ENCODE measurements at regions not wholly inside any gene's neighbourhood (a gene's known extent, or its start where the extent isn't known, plus 50 kb on each side); places are given as distances from the start of the nearest gene placed in this dataset.

DNA sequence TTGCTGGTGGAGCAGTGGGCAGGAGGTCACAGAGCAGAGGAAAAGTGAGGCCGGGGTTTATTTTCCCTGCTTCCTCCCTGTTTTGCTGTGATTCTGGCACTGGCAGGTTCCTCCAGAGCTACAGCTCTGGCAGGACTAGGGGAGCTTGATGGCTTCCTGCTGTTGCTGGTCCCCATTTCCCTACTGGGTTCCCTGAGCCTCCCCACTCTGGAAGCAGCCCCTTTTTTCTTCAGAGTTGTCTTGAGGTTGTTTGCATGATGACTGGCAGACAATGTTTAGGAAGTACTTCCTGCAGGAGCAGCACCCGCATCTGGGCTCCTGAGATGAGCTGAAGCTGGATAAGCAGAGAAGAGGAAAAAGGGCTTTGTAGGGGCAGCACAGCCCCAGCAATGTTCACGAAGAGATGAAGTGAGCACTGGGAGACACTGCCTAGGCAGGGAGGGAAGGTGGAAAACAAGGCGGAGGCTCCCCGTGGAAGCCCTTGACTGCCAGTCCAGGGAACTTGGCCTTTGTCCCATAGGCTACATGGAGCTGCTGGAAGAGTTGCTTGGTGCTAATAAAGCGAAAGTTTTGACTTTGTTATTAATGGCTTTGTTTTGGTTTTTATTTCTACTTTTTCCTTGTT lies 126.9 kb downstream of the SLC38A6 start:
- 85 to 98% methylated on average over 4 to 6 of the region's 6 CpGs for WGBS, 2 donors (ENCODE audit: low coverage in 1 of 2)
- no peak overlapping the region for H3K4me3 ChIP-seq
- no peak overlapping the region for H3K27ac ChIP-seq
- H3K27me3 ChIP-seq = no peaks in the 10 kb centered on the region
- no peaks in the 10 kb centered on the region for H3K9me3 ChIP-seq
- H3K36me3 ChIP-seq = no peaks in the 10 kb centered on the region
- intact Hi-C loops (cut with DNase I; ENCODE audit: low total_unique reads) = no loop called here
- H3K4me1 ChIP-seq = peaks cover 10 to 15% (median 12%) of the 10 kb centered on the region in 4 donors
- in situ Hi-C loops (cut with MboI; ENCODE audit: low pct_ligation_motif_present in 1 of 4, low pct_unique_long_range_greater_than_20kb in 1 of 4, low sequenced_read_pairs in 3 of 4) = no loop called here
- DNase-seq = no peak
- no peak for TF ChIP-seq POLR2AphosphoS5 (IDR thresholded peaks at IDR 0.05)
- TF ChIP-seq POLR2A (IDR thresholded peaks at IDR 0.05) = no peak
- TF ChIP-seq EP300 (IDR thresholded peaks at IDR 0.05; ENCODE audit: low read depth) = no peak
- no peak for TF ChIP-seq CTCF (IDR thresholded peaks at IDR 0.05)

DNA sequence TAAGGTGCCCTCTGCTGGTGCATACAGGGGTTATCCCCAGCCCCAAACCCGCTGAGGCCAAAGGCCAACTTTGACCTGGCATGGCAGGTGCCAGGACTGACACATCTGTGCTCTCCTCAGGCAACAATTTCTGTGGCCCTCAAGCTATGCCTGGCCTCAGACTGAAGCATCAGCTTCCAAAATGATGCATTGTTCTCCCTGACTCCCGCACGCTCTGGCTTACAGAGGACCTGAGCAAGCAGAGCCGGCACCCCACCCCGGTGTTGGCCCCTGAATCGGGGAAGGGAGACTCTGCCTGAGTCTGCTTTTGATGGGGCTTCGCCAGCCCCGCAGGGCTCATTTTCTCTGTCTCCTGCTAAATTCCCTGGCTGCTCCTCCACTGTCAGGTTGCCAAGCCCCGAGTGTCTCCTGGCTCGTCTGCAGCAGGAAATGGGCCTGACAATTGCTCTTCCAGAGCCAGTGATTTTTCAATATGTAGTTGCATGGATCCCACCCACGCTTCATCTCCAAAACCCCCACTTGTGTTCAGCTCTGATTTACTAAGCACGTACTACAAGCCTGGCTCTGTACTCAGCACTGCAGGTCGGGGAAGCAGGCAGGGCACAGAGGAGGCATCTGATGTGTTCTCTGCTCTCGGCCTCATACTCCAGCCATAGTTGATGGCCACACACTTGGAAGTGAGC lies 126.1 kb downstream of the SLC38A6 start:
- Histone ChIP-seq H3K4me1 (peaks cover 10 to 20% (median 13%) of the 10 kb centered on the region in 4 donors), H3K27ac (no peak overlapping the region), H3K9me3 (no peaks in the 10 kb centered on the region), H3K36me3 (no peaks in the 10 kb centered on the region), H3K4me3 (no peak overlapping the region), H3K27me3 (no peaks in the 10 kb centered on the region)
- intact Hi-C loops (cut with DNase I; ENCODE audit: low total_unique reads) = no loop called here
- in situ Hi-C loops (cut with MboI; ENCODE audit: low pct_ligation_motif_present in 1 of 4, low pct_unique_long_range_greater_than_20kb in 1 of 4, low sequenced_read_pairs in 3 of 4) = no loop called here
- no peak for DNase-seq
- 77 to 80% methylated on average over 1 to 14 of the region's 14 CpGs for whole genome bisulfite sequencing, 2 donors (ENCODE audit: low coverage in 1 of 2)
- TF ChIP-seq POLR2AphosphoS5 (IDR thresholded peaks at IDR 0.05) (no peak), EP300 (IDR thresholded peaks at IDR 0.05; ENCODE audit: low read depth) (no peak), CTCF (IDR thresholded peaks at IDR 0.05) (no peak), POLR2A (IDR thresholded peaks at IDR 0.05) (no peak)

DNA sequence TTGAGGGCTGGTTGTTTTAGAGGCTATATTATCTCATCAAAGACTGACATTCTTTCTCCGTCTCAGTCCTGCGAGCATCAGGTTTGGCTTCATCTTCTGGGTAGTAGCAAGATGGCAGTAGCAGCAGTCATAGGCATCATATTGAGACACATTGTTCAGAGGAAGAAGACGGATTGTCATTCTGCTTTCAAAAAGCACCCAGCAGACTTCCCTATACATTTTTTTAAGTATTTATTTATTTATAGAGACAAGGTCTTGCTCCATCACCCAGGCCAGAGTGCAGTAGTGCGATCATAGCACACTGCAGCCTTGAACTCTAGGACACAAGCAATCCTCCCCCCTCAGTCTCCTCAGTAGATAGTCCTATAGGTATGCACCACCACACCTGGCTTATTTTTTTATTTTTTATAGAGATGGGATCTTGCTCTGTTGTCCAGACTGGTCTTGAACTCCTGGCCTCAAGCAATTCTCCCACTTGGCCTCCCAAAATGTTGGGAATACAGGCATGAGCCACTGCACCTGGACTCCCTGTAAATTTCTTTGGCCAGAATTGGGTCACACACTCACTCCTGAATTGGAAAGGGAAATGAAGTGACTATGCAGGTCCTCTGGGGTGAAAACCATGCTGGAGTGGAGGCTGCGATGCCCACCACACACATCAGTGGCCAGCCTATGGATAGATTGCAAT lies 125.4 kb downstream of the SLC38A6 start:
- intact Hi-C loops (cut with DNase I; ENCODE audit: low total_unique reads) = no loop called here
- TF ChIP-seq CTCF (IDR thresholded peaks at IDR 0.05) (no peak), POLR2AphosphoS5 (IDR thresholded peaks at IDR 0.05) (no peak), EP300 (IDR thresholded peaks at IDR 0.05; ENCODE audit: low read depth) (no peak)
- no peaks in the 10 kb centered on the region for H3K27me3 ChIP-seq

DNA sequence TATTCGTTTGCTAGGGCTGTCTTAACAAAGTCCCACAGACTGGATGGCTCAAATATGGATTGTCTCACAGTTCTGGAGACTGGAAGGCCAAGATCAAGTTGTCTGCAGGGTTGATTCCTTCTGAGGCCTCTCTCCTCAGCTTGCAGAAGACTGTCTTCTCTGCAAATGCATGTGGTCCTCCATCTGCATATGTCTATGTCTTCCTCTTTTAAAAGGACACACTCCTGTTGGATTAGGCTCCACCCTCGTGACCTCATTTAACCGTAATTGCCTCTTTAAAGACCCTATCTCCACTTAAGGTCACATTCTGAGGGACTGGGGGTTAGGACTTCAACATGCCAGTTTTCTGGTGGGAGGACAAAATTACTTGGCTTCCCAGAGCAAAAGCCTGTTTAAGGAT lies 123.3 kb downstream of the SLC38A6 start:
- H3K27ac ChIP-seq = peak overlapping the region; percentile 52 to 72 (median 57)
- H3K4me1 ChIP-seq = peaks cover 10 to 25% (median 13%) of the 10 kb centered on the region in 4 donors
- no peak for DNase-seq
- in situ Hi-C loops (cut with MboI; ENCODE audit: low pct_ligation_motif_present in 1 of 4, low pct_unique_long_range_greater_than_20kb in 1 of 4, low sequenced_read_pairs in 3 of 4) = no loop called here
- WGBS, 2 donors (ENCODE audit: low coverage in 1 of 2) = 51% methylated on average over 3 of the region's 3 CpGs; no CpG with 5 or more reads in 1 of the 2 donors
- no peak overlapping the region for H3K4me3 ChIP-seq
- intact Hi-C loops (cut with DNase I; ENCODE audit: low total_unique reads) = no loop called here
- H3K9me3 ChIP-seq = no peaks in the 10 kb centered on the region
- H3K36me3 ChIP-seq = no peaks in the 10 kb centered on the region
- no peaks in the 10 kb centered on the region for H3K27me3 ChIP-seq
- TF ChIP-seq POLR2AphosphoS5 (IDR thresholded peaks at IDR 0.05) = no peak
- TF ChIP-seq POLR2A (IDR thresholded peaks at IDR 0.05) = no peak
- TF ChIP-seq CTCF (IDR thresholded peaks at IDR 0.05) = no peak
- TF ChIP-seq EP300 (IDR thresholded peaks at IDR 0.05; ENCODE audit: low read depth) = no peak

More for the DNA sequence above, 125.4 kb downstream of the SLC38A6 start:
- Histone ChIP-seq H3K4me1 (peaks cover 10 to 25% (median 13%) of the 10 kb centered on the region in 4 donors), H3K4me3 (no peak overlapping the region), H3K36me3 (no peaks in the 10 kb centered on the region), H3K9me3 (no peaks in the 10 kb centered on the region), H3K27ac (no peak overlapping the region)
- WGBS, 2 donors (ENCODE audit: low coverage in 1 of 2) = 92 to 94% methylated on average over 4 to 5 of the region's 5 CpGs
- in situ Hi-C loops (cut with MboI; ENCODE audit: low pct_ligation_motif_present in 1 of 4, low pct_unique_long_range_greater_than_20kb in 1 of 4, low sequenced_read_pairs in 3 of 4) = no loop called here
- no peak for DNase-seq
